Activated T-helper 9 cell treated with anti-CD3 and anti-CD28 coated beads, Interleukin-2, amount 50 U/mL, for 16 hours (primary cell): ENCODE measurements at regions not wholly inside any gene's neighbourhood (a gene's known extent, or its start where the extent isn't known, plus 50 kb on each side); places are given as distances from the start of the nearest gene placed in this dataset.

ENCODE experiments used
- DNase-seq: peaks from one replicate; pipeline ENCODE4 v3.0.0-alpha.2; 2020; ENCODE audit warnings: low read depth

GRCh38 chr11:115897707-115898106 is 393.5 kb upstream of the CADM1 start:
- DNase-seq = no peak

DNA sequence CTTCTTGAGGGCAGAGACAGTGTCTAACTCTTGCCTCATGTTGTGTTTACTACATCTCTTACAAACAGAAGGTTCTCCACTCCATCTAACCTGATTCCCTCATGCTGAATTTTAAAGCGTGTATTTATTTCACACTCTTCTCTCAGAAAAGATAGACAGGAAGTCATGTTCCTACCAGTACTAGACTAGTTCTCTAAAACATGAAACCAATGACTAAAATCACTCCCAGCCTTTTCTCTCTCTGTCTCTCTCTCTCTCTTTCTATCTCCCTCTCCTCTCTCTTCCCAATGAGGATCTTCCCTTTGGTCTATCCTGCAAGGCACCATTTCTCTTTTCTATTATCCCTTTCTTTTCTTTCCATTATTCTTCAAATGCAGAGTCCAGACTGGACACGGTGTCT is 391.9 kb upstream of the CADM1 start:
- DNase-seq = no peak

DNA sequence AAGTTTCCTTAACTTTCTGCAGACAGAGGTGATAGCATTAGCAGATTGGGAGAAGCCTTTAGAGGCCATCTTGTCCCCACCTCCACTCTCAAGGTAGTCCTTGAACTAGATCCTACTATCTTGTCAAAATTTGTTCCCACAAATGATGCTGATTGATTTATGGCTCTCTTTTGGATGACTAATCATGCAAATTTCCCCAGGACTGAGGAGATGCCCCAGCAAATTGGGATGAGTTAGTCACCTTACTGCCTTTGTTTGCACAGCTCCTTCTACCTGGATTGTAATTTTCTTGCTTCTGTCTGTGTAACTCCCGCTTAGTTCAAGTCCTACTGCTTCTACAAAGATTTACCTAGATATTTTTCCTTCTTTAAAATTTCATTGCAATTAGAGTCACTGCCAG is 391.4 kb upstream of the CADM1 start:
- no peak for DNase-seq

GRCh38 chr11:115894176-115894575 is 390.0 kb upstream of the CADM1 start:
- no peak for DNase-seq

DNA sequence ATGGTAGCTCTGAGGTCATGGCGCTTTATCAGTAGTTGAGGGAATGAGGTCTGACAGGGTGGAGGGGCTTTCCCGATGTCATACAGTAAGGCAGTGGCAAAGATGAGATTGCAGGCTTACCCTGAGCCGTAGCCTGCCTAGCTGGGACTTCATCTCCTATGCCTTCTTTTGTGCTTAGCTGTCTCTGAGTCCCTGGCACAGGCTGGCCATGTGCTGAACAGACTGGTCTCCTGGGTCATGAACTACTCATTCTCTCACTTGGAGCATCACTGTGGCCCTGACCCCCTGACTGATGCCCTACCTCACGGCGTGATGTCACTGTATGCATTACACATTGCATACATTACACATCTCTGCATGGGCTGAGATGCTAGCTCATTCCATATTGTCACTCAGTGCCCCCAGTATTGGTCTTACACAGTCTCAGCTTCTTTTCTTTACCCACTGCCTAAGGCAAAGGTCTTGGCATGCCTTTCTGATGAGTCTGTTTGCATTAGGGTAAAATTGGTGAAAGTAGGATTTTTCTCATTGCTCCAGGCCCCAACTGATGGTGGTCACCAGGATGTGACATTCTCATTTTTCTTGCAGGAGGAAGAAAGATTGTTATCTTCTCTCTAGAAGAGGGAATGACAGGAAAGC is 389.4 kb upstream of the CADM1 start:
- no peak for DNase-seq

GRCh38 chr11:115892016-115892415 is 387.8 kb upstream of the CADM1 start:
- DNase-seq = no peak

DNA sequence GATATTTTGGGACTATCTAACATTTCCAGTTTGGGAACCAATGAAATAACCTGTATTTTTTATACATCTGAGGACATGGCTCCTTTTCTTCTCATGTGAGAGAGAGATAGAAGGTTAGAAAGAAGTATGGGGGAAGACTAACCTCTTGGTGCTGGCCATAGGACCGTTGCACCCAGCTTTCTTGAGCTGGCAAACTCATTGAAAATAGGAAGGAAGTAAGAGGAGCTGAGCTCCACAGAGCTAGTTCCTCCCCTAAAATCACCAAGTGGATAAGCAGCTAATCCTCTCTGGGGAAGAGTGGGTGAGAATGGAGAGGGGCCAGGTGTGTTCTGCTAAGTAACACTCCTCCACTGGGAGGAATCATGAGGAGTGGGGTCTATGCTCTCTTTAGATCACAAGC is 387.4 kb upstream of the CADM1 start:
- DNase-seq = no peak

- no peak for DNase-seq
Measured at GRCh38 chr11:115890500-115890899, 386.3 kb upstream of the CADM1 start.

- no peak for DNase-seq
Measured at GRCh38 chr11:115889712-115890111, 385.5 kb upstream of the CADM1 start.

GRCh38 chr11:115887727-115888126 is 383.5 kb upstream of the CADM1 start:
- DNase-seq = no peak

DNA sequence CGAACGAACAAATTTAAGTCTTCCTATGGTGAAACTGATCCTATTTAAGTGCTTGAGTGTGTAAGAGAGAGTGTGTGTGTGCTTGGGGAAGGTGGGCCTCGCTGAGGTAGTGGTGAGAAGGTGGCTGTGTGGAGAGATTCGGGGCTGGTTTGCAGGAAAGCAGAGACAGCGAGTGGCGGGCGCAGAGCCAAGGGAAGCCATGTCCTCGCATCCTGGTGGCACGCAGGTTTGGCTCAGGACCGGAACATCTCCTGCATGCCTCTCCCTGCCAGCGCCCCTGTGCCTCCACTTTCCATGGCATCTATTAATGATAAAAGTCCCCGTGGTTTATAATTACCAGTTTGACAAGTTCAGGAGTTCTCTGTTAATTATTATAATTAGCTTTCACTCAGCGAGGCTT is 383.1 kb upstream of the CADM1 start:
- no peak for DNase-seq

GRCh38 chr11:115886422-115886733 is 382.2 kb upstream of the CADM1 start:
- no peak for DNase-seq

DNA sequence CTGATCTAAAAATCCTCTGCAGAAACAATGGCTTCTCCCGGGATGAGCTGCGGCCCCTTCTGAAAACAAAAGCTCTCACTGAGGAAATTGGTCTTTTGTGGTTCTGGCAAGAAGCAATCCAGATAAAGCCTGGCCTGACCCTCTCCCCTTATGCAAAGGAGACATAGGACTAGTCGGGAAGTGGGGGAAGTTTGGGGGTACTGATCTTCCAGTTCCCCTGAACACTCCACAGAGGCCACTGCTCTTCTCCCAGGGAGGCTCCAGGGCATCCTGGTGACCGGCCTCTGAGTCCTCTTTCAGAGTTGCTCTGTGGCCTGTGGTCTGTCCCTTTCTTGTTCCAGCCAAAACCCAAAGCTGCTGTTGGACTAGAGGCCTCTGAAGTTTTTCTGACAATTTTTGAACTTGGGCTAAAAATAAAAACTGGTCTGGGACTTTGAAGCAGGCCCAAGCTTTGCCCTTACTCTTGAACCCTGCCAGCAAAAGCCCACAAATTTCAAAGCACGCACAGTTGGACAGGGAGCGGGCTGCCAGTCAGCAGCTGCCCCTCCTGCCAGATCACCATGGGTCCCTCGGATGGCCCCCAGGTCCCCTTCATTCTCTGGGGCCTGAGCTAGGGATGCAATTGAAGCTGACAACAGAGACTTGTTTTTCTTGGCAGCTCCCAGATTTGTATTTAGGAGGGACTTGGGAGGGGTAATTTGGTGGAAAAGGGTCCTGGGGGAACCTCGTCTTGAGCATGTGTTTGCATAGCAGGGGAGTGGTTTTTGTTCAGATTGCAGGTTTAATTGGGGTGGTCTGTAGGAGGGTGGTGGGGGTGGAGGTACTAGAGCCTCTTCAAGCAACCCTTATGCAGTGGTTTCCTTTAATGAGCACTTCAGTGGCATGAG is 381.6 kb upstream of the CADM1 start:
- DNase-seq = no peak

DNA sequence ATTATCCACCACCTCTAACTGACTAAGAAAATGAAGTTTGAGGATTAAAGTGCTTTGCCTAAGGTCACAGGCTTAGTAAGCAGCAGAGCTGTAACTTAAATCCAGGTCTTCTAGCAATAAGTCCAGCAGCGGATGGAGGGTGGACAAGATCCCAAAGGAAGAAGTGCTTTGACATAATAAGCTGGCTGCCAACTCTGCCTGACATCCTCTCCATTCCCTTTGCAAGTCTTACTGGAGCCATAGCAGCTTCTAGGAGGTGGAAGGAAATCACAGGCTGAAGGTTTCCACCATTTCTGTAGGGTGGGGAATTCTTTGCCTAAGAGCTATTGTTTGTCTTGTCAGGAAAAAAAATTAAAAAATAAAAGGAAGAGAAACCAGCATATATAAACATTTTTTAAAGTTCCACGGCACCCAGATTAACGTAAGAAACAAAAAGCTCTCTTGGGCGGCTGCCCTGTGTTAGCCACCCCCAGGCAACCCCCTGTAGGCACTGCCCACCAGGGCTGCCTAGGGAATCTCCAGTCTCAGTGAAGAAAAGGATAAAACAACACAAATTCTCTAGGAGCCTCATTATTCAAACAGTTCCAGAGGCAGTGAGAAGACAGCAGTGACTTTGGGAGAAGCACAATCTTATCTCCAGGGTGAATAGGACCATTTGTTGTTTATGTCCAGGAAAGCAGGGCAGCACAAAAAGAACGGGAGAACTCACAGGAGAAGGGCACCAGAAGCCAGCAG is 380.8 kb upstream of the CADM1 start:
- DNase-seq = no peak

DNA sequence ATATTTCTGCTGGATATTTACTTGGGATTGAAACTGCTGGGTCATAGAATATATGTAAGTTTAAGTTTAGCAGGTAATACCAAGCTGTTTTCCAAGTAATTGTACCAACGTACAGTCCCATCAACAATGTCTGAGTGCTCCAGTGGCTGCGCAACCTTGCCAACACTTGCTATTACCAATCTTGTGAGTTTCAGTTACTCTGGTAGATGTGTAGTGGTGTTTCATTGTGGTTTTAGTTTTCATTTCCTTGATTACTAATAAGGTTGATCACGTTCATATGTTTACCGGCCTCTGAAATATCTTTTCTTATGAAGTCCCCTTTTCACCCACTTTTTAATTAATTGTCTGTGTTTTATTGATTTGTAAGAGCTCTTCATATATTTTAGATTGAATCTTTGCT is 370.6 kb upstream of the CADM1 start:
- no peak for DNase-seq

DNA sequence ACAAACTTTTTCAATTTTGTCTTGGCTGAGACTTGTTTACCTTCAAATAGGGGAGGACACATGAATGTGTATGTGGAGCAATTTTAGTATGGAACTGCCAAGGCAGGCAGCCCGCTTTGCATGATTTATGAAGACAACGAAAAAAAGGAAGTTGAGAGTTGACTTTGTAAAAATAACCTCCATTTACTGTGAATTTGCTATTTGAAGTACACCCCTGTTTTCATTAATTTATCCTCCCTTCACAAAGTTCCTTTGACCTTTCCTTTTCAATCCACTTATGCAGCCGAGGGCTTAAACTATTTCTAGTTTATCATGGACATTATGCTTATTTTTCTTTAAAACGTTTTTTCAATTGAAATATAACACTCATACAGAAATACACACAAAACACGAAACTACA is 369.6 kb upstream of the CADM1 start:
- DNase-seq = no peak

- no peak for DNase-seq
Measured at GRCh38 chr11:115872416-115872815, 368.2 kb upstream of the CADM1 start.

- DNase-seq = no peak
Measured at GRCh38 chr11:115871161-115871760, 367.0 kb upstream of the CADM1 start.

- DNase-seq = no peak
Measured at GRCh38 chr11:115869780-115870431, 365.7 kb upstream of the CADM1 start.

DNA sequence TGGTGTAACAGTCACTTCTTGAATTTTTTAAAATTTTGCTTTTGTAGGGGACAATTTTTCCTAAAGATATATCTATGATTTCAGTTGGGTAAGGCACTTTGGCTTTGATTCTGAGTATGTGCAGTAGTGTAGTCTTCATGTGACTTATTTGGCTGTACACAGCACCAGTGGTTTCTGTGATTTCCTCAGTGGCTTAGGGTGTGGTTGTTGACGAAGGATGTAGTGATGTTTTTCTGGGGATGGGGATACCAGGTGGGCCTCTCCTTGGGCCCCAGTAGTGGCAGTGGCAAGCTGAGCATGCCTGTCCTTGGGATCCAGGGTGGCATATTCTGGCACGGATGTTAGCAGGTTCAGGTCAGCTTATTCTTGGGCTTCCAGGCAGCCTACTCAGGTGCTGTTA is 364.9 kb upstream of the CADM1 start:
- no peak for DNase-seq

DNA sequence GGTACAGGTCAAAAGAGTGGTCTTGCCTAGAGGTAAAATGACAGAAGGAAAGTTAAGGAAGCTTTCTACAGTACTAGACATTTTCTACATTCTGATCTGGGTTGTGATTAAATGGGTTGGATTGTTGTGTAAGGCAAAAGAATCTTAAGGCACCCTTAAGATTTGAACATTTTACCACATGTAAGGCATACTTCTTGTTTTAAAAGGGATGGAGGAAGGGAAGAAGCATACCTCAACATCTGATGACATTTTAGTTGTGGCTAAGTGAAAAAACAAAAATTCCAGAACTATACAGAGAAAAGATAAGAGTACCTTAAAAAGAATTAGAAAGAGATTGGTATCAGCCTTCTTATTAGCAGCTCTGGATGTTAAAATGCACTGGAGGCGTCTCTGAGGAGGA is 356.0 kb upstream of the CADM1 start:
- no peak for DNase-seq

DNA sequence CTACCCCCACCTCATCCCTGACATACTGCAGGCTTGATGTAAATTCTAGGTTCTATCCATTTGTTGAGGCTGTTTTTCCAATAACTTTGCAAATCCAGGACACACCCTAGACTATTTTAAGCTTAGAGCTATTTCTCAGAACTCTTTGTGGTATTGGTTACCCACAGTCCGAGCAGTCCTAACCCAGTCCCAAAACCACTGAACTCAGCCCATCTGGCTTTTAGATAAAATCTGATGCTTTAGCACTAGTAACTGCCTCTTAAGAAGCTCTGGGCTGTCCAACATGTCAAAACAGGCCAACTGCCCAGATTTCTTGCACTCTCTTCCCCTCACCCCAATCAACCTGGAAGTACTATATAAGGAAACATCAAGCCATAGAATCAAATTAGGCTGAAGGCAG is 344.4 kb upstream of the CADM1 start:
- DNase-seq = no peak
